ENCODE measurements at regions not wholly inside any gene's neighbourhood (a gene's known extent, or its start where the extent isn't known, plus 50 kb on each side); places are given as distances from the start of the nearest gene placed in this dataset.
"Not testable (repeated sequence)": the region's sequence is repeated elsewhere in the genome, so short reads cannot be mapped to it uniquely, and the experiment has no call there.

DNA sequence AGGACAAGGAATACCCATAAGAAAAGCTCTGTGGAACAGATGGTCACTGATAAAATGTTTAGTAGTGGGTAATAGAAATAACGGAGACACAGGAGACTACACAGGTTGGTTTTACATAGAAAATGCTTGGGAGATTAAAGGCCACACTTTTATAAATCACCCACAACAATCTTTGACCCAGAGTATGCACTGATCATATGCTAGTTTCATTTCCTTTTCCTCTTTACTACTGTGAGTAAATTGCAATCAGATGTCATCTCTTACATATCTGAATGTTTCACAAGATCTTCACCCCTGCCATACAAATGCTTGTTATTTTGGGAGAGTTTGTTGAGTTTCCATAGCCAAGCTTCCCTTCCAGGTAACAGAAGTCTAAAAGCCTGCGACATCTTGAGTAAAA lies 978.4 kb upstream of the KLHL29 start:
- DNase-seq (ENCODE audit: low spot score), result no peak

DNA sequence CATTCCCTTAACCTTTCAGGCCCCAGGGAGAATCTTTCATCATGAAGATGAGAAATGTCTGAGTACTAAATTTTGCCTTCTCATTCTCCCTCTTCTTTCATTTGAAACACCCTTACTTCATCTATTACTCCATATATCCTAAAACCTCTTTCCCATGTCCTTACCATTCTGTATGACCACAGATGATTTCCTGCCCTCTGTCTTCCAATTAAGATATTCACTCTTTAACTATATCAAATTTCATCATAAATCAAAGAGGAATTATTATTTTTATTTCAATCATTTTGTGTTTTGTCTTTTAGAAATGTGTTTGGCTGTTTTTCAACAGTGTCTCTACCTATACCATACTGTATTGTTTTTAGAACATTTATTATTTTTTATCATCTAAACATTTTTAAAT lies 964.9 kb upstream of the KLHL29 start:
- DNase-seq (ENCODE audit: low spot score), result no peak
- intact Hi-C loops (cut with DNase I), result no loop called here

More for the DNA sequence above, 978.4 kb upstream of the KLHL29 start:
- intact Hi-C loops (cut with DNase I), result no loop called here

DNA sequence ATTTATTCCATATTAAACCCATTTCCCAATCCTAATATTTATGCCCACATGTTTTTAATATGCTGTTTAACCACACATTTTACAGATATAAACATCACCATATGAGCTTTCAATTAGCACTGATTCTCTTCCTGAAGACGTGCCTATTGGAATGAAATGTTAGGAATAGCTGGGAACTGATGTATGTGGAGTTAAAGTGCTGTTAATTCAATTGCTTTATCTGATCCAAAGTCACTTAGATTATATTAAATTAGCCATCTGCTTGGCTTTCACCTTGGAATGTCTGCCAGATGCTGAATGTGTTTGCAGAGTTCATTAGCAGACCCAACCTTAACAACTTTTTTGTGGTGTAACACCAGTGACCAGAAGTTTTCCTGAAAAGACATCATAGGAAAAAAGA lies 942.9 kb upstream of the KLHL29 start:
- DNase-seq (ENCODE audit: low spot score), result no peak

DNA sequence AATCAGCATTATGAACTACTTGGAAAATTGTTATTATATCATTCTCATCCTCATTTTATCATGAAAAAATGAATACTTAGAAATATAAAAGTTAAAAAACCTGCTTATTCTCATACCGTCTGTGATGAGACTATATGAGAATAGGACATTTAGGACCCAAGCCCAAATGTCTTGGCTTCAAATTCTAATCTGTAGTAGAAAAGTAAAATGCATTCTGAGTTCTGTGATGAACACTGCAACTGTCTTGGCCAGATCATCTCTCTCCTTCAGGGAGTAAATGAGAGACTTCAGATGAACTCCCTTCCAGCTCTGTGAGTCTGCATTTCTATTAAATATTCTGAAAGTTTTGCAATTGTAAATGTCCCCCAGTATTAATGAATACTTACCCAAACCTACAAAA lies 940.7 kb upstream of the KLHL29 start:
- intact Hi-C loops (cut with DNase I), result no loop called here
- no peak for DNase-seq (ENCODE audit: low spot score)

More for the DNA sequence above, 942.9 kb upstream of the KLHL29 start:
- intact Hi-C loops (cut with DNase I), result no loop called here

- DNase-seq (ENCODE audit: low spot score), result no peak
- intact Hi-C loops (cut with DNase I), result no loop called here
Measured at GRCh38 chr2:22449696-22450095, 935.3 kb upstream of the KLHL29 start.

- intact Hi-C loops (cut with DNase I), result no loop called here
- DNase-seq (ENCODE audit: low spot score), result no peak
Measured at GRCh38 chr2:22450831-22451230, 934.1 kb upstream of the KLHL29 start.

DNA sequence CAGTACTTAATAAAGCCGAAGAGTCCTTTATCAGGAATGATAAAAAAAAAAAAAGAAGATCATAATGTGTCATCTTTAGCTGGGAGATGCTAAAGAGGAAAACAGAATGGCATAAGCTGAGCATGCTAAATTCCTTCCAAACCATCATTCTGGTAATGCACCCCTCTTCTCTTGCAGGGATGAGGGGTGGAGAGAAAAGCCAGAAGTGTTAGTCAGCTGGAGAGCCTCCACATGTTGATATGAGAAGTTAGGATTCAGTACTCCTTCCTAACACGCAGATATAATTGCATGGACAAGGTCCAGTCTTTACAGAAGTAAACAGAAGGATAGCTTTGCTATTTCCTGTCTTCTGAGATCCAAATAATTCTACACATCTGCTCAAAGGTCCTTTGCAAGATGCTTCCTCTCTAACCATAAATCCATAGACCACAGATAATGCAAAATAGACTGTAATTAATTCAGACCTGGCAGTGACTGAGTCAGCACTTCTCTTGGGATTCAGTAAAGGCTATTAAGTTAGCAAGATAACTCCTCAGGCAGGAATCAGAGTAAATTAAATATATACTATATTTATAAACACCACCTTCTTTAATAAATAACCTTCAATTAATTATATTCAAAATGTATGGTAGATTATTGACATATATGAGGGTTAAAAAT lies 930.0 kb upstream of the KLHL29 start:
- no peak for DNase-seq (ENCODE audit: low spot score)
- intact Hi-C loops (cut with DNase I), result no loop called here

- DNase-seq (ENCODE audit: low spot score), result no peak
- intact Hi-C loops (cut with DNase I), result no loop called here
Measured at GRCh38 chr2:22458440-22458839, 926.5 kb upstream of the KLHL29 start.

GRCh38 chr2:22475103-22475502 lies 909.9 kb upstream of the KLHL29 start:
- DNase-seq (ENCODE audit: low spot score); intact Hi-C loops (cut with DNase I): not testable (repeated sequence)

GRCh38 chr2:22478329-22478728 lies 906.6 kb upstream of the KLHL29 start:
- intact Hi-C loops (cut with DNase I), result no loop called here
- no peak for DNase-seq (ENCODE audit: low spot score)

GRCh38 chr2:22481486-22482259 lies 903.3 kb upstream of the KLHL29 start:
- intact Hi-C loops (cut with DNase I), result no loop called here
- no peak for DNase-seq (ENCODE audit: low spot score)

DNA sequence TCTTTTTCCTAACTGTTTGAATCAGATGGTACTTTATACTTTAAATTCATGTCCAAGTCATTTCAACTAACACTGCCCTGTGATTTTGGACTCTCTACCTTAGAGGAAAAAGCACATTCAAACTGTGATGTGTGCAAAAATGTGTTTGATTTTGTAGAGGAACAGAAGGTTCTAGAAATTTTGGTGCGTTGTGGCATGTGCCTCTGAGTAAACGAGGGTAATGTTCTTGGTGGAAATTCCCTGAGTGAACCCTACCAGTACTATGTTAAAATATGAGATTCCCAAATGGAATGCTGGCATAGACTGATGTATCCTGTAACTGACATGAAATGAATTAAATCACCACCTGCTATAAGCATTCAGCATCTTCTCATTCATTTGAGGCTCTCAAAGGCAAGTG lies 901.9 kb upstream of the KLHL29 start:
- no peak for DNase-seq (ENCODE audit: low spot score)
- intact Hi-C loops (cut with DNase I), result no loop called here

DNA sequence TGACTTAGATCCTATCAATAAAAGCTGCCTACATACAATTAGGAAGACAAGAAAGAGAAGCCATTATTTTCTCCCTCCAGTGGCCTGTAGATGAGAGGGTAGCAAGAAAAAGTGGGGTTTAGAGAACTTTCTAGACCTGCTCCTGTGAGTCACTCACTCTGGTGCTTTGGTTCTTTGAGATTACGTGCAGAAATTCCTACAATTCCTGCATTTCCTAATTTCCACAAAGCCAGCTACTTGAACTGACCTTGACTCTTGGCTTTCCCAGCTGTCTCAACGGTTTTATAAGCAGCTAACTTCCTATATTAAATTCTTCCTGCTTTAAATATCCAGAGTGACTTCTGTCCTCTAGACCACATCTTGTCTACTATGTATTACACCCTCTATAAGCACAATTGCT lies 899.5 kb upstream of the KLHL29 start:
- no peak for DNase-seq (ENCODE audit: low spot score)
- intact Hi-C loops (cut with DNase I), result no loop called here

DNA sequence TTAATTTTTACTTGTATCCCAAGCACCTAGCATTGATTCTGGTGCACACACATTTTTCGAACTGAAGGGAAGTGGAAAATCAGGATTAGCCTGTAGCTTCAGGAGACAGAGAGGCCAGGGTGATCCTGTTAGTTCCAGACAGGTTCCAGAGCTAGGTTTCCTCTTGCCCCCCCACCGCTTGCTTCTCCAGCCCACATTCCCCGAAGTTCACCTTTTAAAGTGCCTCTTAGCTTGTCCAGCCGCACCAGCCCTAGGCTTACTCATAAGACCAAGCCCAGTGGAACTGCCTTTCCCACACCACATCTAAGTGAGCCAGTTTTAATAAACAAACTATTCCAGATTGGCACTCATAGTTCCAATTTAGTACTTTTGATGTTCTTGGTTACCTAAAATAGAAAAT lies 898.6 kb upstream of the KLHL29 start:
- intact Hi-C loops (cut with DNase I), result no loop called here
- no peak for DNase-seq (ENCODE audit: low spot score)

- DNase-seq (ENCODE audit: low spot score), result no peak
Measured at GRCh38 chr2:22487036-22487435, 897.9 kb upstream of the KLHL29 start.

DNA sequence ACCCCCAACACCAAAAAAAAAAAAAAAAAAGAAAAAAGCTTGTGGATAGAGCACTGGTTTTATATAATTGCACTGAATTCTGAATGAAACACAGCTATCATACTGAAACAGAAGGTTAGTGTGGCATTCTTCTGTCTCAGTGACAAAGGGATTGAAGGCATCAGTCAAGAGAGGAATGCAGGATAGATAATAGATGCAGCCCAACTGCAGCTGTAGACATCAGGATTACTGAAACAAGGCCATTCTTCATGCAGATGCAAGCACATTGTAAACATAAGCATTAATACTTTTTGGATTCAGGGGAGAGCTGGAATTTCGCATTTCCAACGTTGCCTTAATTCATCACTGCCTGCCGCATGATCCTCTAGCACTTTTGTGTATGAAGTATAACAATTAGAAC lies 897.4 kb upstream of the KLHL29 start:
- no peak for DNase-seq (ENCODE audit: low spot score)
- intact Hi-C loops (cut with DNase I), result no loop called here

More at GRCh38 chr2:22487036-22487435, 897.9 kb upstream of the KLHL29 start:
- intact Hi-C loops (cut with DNase I), result no loop called here

GRCh38 chr2:22491442-22491841 lies 893.5 kb upstream of the KLHL29 start:
- no peak for DNase-seq (ENCODE audit: low spot score)
- intact Hi-C loops (cut with DNase I), result no loop called here

- DNase-seq (ENCODE audit: low spot score), result no peak
- intact Hi-C loops (cut with DNase I), result no loop called here
Measured at GRCh38 chr2:22494156-22494555, 890.8 kb upstream of the KLHL29 start.

DNA sequence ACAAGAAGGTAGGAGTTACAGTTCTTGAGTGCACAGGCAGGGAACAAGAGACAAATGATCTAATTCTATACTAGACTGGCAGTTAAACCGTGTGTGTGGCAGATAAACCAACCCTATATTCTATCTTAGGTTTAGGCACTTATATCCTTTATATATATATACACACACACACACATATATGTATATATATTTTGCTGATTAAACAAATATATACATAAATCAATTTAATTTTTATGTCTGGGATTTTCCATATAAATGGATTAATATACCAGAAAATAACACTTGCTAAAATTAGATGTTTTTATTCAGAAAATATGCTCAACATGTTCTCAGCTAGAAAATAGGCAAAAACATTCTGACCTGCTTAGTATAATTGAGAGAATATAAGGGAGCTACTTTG lies 887.9 kb upstream of the KLHL29 start:
- no peak for DNase-seq (ENCODE audit: low spot score)
- intact Hi-C loops (cut with DNase I), result no loop called here

DNA sequence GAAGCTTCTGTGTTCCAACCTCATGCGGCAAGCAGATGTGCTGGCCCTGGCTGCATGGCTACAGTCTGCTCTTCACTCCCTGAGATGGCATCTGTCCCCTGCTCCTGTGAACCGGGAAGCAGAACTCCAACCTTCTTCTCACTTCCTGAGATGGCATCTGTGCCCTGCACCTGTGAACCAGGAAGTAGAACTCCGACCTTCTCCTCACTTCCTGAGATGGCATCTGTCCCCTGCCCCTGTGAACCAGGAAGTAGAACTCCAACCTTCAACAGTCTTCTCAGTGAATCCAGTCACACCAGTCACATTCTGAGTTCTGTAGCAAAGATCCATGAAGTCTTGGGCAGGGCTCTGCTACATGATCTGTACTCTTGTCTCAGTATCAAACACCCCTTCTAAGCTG lies 887.2 kb upstream of the KLHL29 start:
- intact Hi-C loops (cut with DNase I), result no loop called here
- no peak for DNase-seq (ENCODE audit: low spot score)

GRCh38 chr2:22499082-22499839 lies 885.7 kb upstream of the KLHL29 start:
- intact Hi-C loops (cut with DNase I), result no loop called here
- DNase-seq (ENCODE audit: low spot score), result no peak
